ENCODE measurements at regions not wholly inside any gene's neighbourhood (a gene's known extent, or its start where the extent isn't known, plus 50 kb on each side); places are given as distances from the start of the nearest gene placed in this dataset.
"Not testable (repeated sequence)": the region's sequence is repeated elsewhere in the genome, so short reads cannot be mapped to it uniquely, and the experiment has no call there.

DNA sequence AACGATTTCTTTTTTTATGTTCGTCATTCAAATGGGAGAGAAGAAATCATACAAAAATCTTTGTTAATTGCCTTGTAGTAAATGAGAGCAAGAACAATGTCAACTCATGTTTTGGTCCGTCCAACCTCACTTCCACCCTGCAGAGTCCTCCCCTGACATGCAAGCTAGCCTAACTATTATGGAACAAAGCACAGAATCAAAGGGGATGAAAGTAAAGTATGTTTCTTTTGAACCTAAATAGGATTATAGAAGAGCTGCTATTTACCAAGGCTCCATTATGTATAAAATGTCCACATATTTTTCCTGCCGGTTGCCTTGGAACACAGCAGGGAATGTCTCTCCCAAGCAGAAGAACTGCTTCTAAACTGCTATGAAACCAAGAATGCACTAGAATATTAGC lies 161.1 kb downstream of the MRPS30 start:
- TF ChIP-seq, protein P1, sequence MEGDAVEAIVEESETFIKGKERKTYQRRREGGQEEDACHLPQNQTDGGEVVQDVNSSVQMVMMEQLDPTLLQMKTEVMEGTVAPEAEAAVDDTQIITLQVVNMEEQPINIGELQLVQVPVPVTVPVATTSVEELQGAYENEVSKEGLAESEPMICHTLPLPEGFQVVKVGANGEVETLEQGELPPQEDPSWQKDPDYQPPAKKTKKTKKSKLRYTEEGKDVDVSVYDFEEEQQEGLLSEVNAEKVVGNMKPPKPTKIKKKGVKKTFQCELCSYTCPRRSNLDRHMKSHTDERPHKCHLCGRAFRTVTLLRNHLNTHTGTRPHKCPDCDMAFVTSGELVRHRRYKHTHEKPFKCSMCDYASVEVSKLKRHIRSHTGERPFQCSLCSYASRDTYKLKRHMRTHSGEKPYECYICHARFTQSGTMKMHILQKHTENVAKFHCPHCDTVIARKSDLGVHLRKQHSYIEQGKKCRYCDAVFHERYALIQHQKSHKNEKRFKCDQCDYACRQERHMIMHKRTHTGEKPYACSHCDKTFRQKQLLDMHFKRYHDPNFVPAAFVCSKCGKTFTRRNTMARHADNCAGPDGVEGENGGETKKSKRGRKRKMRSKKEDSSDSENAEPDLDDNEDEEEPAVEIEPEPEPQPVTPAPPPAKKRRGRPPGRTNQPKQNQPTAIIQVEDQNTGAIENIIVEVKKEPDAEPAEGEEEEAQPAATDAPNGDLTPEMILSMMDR (IDR thresholded peaks at IDR 0.05) = no peak
- no peak for ATAC-seq
- no peak overlapping the region for H3K27ac ChIP-seq

DNA sequence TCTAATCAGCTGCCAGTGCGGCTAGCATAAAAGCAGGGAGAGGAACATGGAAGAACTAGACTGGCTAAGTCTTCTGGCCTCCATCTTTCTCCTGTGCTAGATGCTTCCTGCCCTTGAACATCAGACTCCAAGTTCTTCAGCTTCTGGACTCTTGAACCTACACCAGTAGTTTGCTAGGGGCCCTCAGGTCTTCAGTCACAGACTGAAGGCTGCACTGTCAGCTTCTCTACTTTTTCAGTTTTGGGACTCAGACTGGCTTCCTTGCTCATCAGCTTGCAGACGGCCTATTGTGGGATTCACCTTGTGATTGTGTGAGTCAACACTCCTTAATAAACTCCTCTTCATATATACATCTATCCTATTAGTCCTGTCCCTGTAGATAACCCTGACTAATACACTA lies 162.2 kb downstream of the MRPS30 start:
- H3K4me3 ChIP-seq; H3K4me1 ChIP-seq; ATAC-seq; DNase-seq; H3K36me3 ChIP-seq; H3K27me3 ChIP-seq; FAIRE-seq; H3K27ac ChIP-seq; intact Hi-C loops (cut with DNase I); H3K9me3 ChIP-seq: not testable (repeated sequence)
- 57 to 83% methylated on average over 2 of the region's 2 CpGs for WGBS, 2 donors

More for the DNA sequence above, 161.1 kb downstream of the MRPS30 start:
- H3K4me1 ChIP-seq = no peaks in the 10 kb centered on the region
- H3K9me3 ChIP-seq = no peaks in the 10 kb centered on the region
- H3K27me3 ChIP-seq = no peaks in the 10 kb centered on the region
- no peak overlapping the region for H3K4me3 ChIP-seq
- no peak for DNase-seq
- intact Hi-C loops (cut with DNase I) = no loop called here
- no peak for FAIRE-seq
- H3K36me3 ChIP-seq = no peaks in the 10 kb centered on the region
- WGBS, 2 donors = 66 to 75% methylated on average over 4 of the region's 4 CpGs

DNA sequence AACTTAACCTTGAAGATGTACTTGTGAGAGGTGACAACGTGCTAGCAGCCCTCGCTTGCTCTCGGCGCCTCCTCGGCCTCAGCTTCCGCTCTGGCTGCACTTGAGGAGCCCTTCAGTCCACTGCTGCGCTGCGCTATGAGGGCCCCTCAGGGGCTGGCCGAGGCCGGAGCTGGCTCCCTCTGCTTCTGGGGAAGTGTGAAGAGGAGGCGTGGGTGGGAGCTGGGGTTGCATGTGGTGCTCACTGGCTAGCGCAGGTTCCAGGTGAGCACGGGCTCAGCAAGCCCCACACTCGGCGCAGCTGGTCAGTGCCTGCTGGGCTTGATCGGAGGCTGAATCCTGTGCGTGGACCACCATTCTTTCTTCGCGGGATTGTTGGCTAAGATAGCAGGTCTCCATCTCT lies 166.1 kb downstream of the MRPS30 start:
- ATAC-seq = no peak
- FAIRE-seq = no peak
- intact Hi-C loops (cut with DNase I) = no loop called here
- no peaks in the 10 kb centered on the region for H3K36me3 ChIP-seq
- H3K4me1 ChIP-seq = no peaks in the 10 kb centered on the region
- H3K9me3 ChIP-seq = no peaks in the 10 kb centered on the region
- TF ChIP-seq, protein P1 (IDR thresholded peaks at IDR 0.05) = no peak
- peak in 2 of 6 donors; percentile 16 to 52 for DNase-seq
- H3K27me3 ChIP-seq = no peaks in the 10 kb centered on the region
- no peak overlapping the region for H3K27ac ChIP-seq
- WGBS, 2 donors = 78 to 79% methylated on average over 19 of the region's 19 CpGs
- H3K4me3 ChIP-seq = no peak overlapping the region

DNA sequence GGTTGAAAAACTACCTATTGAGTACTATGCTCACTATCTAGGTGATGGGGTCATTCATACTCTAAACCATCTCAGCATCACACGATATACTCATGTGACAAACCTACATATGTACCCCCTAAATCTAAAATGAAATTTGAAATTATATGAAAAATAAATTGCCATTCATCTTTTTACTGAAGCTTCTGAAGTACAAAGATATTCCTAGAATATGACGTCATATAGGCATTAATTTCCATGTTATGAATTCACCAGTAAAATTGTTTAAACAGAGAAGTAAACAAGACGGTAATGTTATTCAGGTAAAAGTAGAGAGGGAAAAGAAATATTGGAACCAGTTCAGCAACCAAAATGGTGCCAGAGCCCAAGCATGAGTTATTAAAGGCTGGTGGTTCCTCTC lies 173.0 kb downstream of the MRPS30 start:
- Histone ChIP-seq H3K4me3 (no peak overlapping the region), H3K27me3 (no peaks in the 10 kb centered on the region), H3K9me3 (no peaks in the 10 kb centered on the region), H3K27ac (no peak overlapping the region), H3K36me3 (no peaks in the 10 kb centered on the region), H3K4me1 (no peaks in the 10 kb centered on the region)
- FAIRE-seq = no peak
- TF ChIP-seq, protein P1 (IDR thresholded peaks at IDR 0.05) = no peak
- ATAC-seq = no peak
- no peak for DNase-seq
- WGBS, 2 donors = 57 to 73% methylated on average over 3 of the region's 3 CpGs
- intact Hi-C loops (cut with DNase I) = no loop called here

DNA sequence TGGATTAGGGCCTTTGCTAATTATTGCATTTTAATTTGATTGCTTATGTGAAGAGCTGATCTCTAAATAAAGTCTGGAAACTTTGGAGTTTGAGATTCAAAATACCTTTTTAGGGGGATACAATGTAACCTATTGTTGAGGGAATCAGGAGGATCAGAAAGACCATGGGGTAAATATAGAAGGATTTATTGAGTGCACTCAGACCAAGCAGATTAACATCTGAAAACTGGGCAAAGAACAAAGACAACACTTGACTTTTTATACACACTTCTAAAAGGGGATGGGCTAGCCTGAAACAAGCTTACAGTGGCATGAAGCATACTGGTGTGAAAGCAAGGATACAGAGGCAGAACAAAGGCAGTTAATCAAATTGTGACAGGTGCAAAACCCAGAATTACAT lies 174.3 kb downstream of the MRPS30 start:
- H3K27ac ChIP-seq = no peak overlapping the region
- no peaks in the 10 kb centered on the region for H3K4me1 ChIP-seq
- no peaks in the 10 kb centered on the region for H3K36me3 ChIP-seq
- no peak overlapping the region for H3K4me3 ChIP-seq
- ATAC-seq = no peak
- intact Hi-C loops (cut with DNase I) = no loop called here
- H3K9me3 ChIP-seq = no peaks in the 10 kb centered on the region
- H3K27me3 ChIP-seq = no peaks in the 10 kb centered on the region
- TF ChIP-seq, protein P1 (IDR thresholded peaks at IDR 0.05) = no peak
- DNase-seq = no peak
- FAIRE-seq = no peak

DNA sequence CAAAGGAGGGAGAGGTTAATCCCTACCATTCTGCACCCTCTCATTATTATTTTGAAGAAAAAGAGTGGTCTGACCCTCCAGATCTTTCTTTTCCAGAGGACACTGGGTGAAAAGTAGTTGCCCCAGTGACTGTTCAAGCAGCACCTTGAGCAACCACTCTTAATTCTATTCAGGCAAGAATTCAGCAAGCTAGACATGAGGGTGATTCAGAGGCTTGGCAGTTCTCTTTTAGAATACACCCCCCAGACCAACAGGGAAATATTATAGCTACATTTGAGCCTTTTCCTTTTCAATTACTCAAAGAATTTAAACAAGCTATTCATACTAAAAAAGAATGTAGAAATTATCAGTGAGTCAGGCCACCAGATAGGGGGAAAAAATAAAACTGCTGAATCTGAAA lies 178.3 kb downstream of the MRPS30 start:
- H3K4me3 ChIP-seq = no peak overlapping the region
- H3K27me3 ChIP-seq = no peaks in the 10 kb centered on the region
- FAIRE-seq = no peak
- H3K4me1 ChIP-seq = no peaks in the 10 kb centered on the region
- H3K9me3 ChIP-seq = no peaks in the 10 kb centered on the region
- TF ChIP-seq, protein P1 (IDR thresholded peaks at IDR 0.05) = no peak
- no peak overlapping the region for H3K27ac ChIP-seq
- intact Hi-C loops (cut with DNase I) = no loop called here
- no peaks in the 10 kb centered on the region for H3K36me3 ChIP-seq
- ATAC-seq = no peak
- DNase-seq = no peak

All from pancreas (tissue), 10 donors.